Panc1 (cell line): ENCODE measurements at regions not wholly inside any gene's neighbourhood (a gene's known extent, or its start where the extent isn't known, plus 50 kb on each side); places are given as distances from the start of the nearest gene placed in this dataset.

Experiments
- ATAC-seq: fragments of 200-7000 bp; cut with Tn5 transposase; 2 replicates; pipeline ENCODE4 v1.9.1; 2020; ENCODE audit warnings: mild to moderate bottlenecking, moderate library complexity
- BruUV-seq: library from RNA; stranded (reverse); fragments of 400-500 nt; replicated peaks from 2 replicates; lab custom pipeline; 2021; lab: Mats Ljungman, UMichigan
- CTCF ChIA-PET: fragments of 300-600 bp; sonication (Branson Sonifier 250); formaldehyde crosslinking; loops from one replicate; lab custom pipeline; 2022; ENCODE audit warnings: antibody characterized with exemption; lab: Charles Lee
- POLR2A ChIA-PET: fragments of 300-600 bp; sonication (Branson Sonifier 250); formaldehyde crosslinking; loops from one replicate; lab custom pipeline; 2022; ENCODE audit warnings: antibody characterized with exemption; lab: Charles Lee
- DNase-seq: peaks from one replicate; pipeline ENCODE4 v3.0.0-alpha.2; 2010; ENCODE audit warnings: low read depth, low spot score
- H3K27ac ChIP-seq: 2 replicates; pipeline ENCODE4 v1.5.1; 2011; ENCODE audit warnings: mild to moderate bottlenecking, low read length, inconsistent platforms
- H3K27me3 ChIP-seq: fragments of 200-500 bp; sonication (Bioruptor generic); 2 replicates; pipeline ENCODE4 v1.6.0; 2014; ENCODE audit warnings: low read length, inconsistent platforms; ENCODE audit not compliant: control insufficient read depth, insufficient read depth
- H3K36me3 ChIP-seq: fragments of 200-500 bp; sonication (Bioruptor generic); 2 replicates; pipeline ENCODE4 v1.5.1; 2014; ENCODE audit warnings: inconsistent platforms, mild to moderate bottlenecking, low read length, moderate library complexity; ENCODE audit not compliant: control insufficient read depth, insufficient read depth
- H3K4me1 ChIP-seq: 2 replicates; pipeline ENCODE4 v1.5.1; 2011; ENCODE audit warnings: inconsistent platforms, mild to moderate bottlenecking, low read length, moderate library complexity; ENCODE audit not compliant: control insufficient read depth, insufficient read depth
- H3K4me3 ChIP-seq, 2 experiments: 2 replicates each; pipeline ENCODE4 v1.5.1; 2011 to 2012; ENCODE audit warnings: low read depth in 2 of 2, low read length in 2 of 2, mild to moderate bottlenecking in 2 of 2, inconsistent platforms in 1 of 2, moderate library complexity in 1 of 2
- H3K9me3 ChIP-seq: fragments of 200-500 bp; sonication (Bioruptor generic); 2 replicates; pipeline ENCODE4 v1.5.1; 2014; ENCODE audit warnings: low read depth, mild to moderate bottlenecking, inconsistent platforms, low read length, moderate library complexity; ENCODE audit not compliant: control insufficient read depth, insufficient read depth
- POLR2AphosphoS5 ChIP-seq: IDR thresholded peaks from 2 replicates; pipeline ENCODE4 v1.6.1; 2012; ENCODE audit warnings: mild to moderate bottlenecking, low read depth, low read length, moderate library complexity
- SIN3A ChIP-seq: IDR thresholded peaks from 2 replicates; pipeline ENCODE4 v1.6.1; 2012; ENCODE audit warnings: low read depth, mild to moderate bottlenecking, low read length, moderate library complexity, borderline replicate concordance; ENCODE audit not compliant: insufficient read depth
- TCF7L2 ChIP-seq: IDR thresholded peaks from 2 replicates; pipeline ENCODE4 v1.6.1; 2011; ENCODE audit warnings: mild to moderate bottlenecking, low read depth, low read length, inconsistent platforms
- in situ Hi-C: cut with HindIII; loops from 2 replicates; pipeline ENCODE4 v1.10.0; 2016; ENCODE audit warnings: low sequenced_read_pairs, low pct_unique_long_range_greater_than_20kb
- intact Hi-C: fragments of 100-400 bp; cut with micrococcal nuclease; formaldehyde crosslinking; loops from one replicate; pipeline ENCODE4 v1.10.0; 2022; ENCODE audit not compliant: unreplicated experiment
- TF ChIP-seq, protein P1 (sequence below), 2 experiments: IDR thresholded peaks; 2 replicates each; pipeline ENCODE4 v1.6.1; 2011 to 2012; ENCODE audit warnings: low read depth in 2 of 2, control low read depth in 1 of 2, low read length in 1 of 2, mild to moderate bottlenecking in 1 of 2, moderate library complexity in 1 of 2; ENCODE audit not compliant: insufficient read depth in 1 of 2
- TF ChIP-seq, protein P2 (sequence below): fragments of 450-650 bp; IDR thresholded peaks from 2 replicates; pipeline ENCODE4 v1.5.1; 2017; ENCODE audit warnings: mild to moderate bottlenecking

DNA sequence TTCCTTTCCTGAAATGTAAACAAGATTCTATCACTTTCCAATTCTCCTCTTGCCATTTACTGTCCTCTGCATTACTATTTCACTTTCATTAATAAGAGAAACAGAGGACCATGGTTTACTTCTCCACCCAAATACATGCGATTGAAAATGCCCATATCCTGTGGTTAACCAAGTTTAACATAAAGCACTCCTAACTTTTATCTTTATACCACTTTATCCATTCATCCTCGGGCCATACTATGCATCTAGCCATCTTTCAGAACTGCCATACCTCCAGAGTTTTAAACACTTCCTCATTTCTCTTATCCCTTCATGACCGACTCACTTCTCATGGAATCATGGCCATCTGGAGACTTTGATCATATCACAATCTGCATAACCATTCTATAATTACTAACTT, 1182.3 kb downstream of the CNTNAP5 start:
- TF ChIP-seq POLR2AphosphoS5 (no peak), SIN3A (no peak), TCF7L2 (no peak)
- TF ChIP-seq, protein P1, sequence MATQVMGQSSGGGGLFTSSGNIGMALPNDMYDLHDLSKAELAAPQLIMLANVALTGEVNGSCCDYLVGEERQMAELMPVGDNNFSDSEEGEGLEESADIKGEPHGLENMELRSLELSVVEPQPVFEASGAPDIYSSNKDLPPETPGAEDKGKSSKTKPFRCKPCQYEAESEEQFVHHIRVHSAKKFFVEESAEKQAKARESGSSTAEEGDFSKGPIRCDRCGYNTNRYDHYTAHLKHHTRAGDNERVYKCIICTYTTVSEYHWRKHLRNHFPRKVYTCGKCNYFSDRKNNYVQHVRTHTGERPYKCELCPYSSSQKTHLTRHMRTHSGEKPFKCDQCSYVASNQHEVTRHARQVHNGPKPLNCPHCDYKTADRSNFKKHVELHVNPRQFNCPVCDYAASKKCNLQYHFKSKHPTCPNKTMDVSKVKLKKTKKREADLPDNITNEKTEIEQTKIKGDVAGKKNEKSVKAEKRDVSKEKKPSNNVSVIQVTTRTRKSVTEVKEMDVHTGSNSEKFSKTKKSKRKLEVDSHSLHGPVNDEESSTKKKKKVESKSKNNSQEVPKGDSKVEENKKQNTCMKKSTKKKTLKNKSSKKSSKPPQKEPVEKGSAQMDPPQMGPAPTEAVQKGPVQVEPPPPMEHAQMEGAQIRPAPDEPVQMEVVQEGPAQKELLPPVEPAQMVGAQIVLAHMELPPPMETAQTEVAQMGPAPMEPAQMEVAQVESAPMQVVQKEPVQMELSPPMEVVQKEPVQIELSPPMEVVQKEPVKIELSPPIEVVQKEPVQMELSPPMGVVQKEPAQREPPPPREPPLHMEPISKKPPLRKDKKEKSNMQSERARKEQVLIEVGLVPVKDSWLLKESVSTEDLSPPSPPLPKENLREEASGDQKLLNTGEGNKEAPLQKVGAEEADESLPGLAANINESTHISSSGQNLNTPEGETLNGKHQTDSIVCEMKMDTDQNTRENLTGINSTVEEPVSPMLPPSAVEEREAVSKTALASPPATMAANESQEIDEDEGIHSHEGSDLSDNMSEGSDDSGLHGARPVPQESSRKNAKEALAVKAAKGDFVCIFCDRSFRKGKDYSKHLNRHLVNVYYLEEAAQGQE (IDR thresholded peaks at IDR 0.05; ENCODE audit: insufficient read depth in 1 of 2, low read depth in 2 of 2, low read length in 1 of 2): no peak
- TF ChIP-seq, protein P2, sequence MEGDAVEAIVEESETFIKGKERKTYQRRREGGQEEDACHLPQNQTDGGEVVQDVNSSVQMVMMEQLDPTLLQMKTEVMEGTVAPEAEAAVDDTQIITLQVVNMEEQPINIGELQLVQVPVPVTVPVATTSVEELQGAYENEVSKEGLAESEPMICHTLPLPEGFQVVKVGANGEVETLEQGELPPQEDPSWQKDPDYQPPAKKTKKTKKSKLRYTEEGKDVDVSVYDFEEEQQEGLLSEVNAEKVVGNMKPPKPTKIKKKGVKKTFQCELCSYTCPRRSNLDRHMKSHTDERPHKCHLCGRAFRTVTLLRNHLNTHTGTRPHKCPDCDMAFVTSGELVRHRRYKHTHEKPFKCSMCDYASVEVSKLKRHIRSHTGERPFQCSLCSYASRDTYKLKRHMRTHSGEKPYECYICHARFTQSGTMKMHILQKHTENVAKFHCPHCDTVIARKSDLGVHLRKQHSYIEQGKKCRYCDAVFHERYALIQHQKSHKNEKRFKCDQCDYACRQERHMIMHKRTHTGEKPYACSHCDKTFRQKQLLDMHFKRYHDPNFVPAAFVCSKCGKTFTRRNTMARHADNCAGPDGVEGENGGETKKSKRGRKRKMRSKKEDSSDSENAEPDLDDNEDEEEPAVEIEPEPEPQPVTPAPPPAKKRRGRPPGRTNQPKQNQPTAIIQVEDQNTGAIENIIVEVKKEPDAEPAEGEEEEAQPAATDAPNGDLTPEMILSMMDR: no peak
- ATAC-seq (no peak), DNase-seq (no peak)
- H3K27me3 ChIP-seq: no peaks in the 10 kb centered on the region
- CTCF ChIA-PET: no interaction called here
- H3K27ac ChIP-seq: no peak overlapping the region
- H3K4me3 ChIP-seq: no peak overlapping the region
- BruUV-seq: no TSS peak
- no peaks in the 10 kb centered on the region for H3K36me3 ChIP-seq
- no peaks in the 10 kb centered on the region for H3K9me3 ChIP-seq
- H3K4me1 ChIP-seq: no peaks in the 10 kb centered on the region
- POLR2A ChIA-PET: no interaction called here
- intact Hi-C loops: no loop called here
- in situ Hi-C loops: no loop called here

DNA sequence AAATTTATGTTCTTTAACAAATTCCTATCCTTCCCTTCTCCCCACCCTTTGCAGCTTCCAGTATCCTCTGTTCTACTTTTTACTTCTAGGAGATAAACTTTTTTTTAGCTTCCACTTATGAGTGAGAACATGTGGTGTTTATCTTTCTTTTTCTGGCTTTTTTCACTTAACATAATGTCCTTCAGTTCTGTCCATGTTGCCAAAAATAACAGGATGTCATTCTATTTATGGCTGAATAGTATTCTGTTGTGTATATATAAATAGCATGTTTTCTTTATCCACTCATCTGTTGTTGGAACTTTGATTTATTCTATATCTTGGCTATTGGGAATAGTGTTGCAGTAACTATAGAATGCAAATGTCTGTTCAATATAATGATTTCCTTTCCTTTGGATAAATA, 1191.2 kb downstream of the CNTNAP5 start:
- no peaks in the 10 kb centered on the region for H3K4me1 ChIP-seq

More for the DNA sequence above, 1191.2 kb downstream of the CNTNAP5 start:
- TF ChIP-seq TCF7L2 (no peak), SIN3A (no peak), POLR2AphosphoS5 (no peak)
- TF ChIP-seq, protein P2: no peak
- TF ChIP-seq, protein P1 (IDR thresholded peaks at IDR 0.05; ENCODE audit: insufficient read depth in 1 of 2, low read depth in 2 of 2, low read length in 1 of 2): no peak
- Histone ChIP-seq H3K27ac (no peak overlapping the region), H3K27me3 (no peaks in the 10 kb centered on the region), H3K4me3 (no peak overlapping the region), H3K9me3 (no peaks in the 10 kb centered on the region; the same call in 1 of the 2 replicates), H3K36me3 (no peaks in the 10 kb centered on the region)
- ATAC-seq (no peak), DNase-seq (no peak)
- intact Hi-C loops (no loop called here), in situ Hi-C loops (no loop called here)
- POLR2A ChIA-PET: no interaction called here
- BruUV-seq: no TSS peak
- CTCF ChIA-PET: no interaction called here
